A673 (cell line): ENCODE measurements at regions not wholly inside any gene's neighbourhood (a gene's known extent, or its start where the extent isn't known, plus 50 kb on each side); places are given as distances from the start of the nearest gene placed in this dataset.

Experiments
- EZH2 ChIP-seq: fragments of 200-600 bp; sonication (generic); IDR thresholded peaks from 2 replicates; pipeline ENCODE4 v1.6.1; 2017; ENCODE audit warnings: borderline replicate concordance, low read depth, mild to moderate bottlenecking, mixed read lengths, antibody characterized with exemption, low read length; ENCODE audit not compliant: poor library complexity, severe bottlenecking
- TF ChIP-seq, protein P1 (sequence below): fragments of 300-800, 200-600 bp; sonication (generic); conservative IDR thresholded peaks from 2 replicates; pipeline ENCODE4 v1.5.1; 2017; ENCODE audit warnings: low read depth, mild to moderate bottlenecking, antibody characterized with exemption, low read length, moderate library complexity, mixed read lengths

DNA sequence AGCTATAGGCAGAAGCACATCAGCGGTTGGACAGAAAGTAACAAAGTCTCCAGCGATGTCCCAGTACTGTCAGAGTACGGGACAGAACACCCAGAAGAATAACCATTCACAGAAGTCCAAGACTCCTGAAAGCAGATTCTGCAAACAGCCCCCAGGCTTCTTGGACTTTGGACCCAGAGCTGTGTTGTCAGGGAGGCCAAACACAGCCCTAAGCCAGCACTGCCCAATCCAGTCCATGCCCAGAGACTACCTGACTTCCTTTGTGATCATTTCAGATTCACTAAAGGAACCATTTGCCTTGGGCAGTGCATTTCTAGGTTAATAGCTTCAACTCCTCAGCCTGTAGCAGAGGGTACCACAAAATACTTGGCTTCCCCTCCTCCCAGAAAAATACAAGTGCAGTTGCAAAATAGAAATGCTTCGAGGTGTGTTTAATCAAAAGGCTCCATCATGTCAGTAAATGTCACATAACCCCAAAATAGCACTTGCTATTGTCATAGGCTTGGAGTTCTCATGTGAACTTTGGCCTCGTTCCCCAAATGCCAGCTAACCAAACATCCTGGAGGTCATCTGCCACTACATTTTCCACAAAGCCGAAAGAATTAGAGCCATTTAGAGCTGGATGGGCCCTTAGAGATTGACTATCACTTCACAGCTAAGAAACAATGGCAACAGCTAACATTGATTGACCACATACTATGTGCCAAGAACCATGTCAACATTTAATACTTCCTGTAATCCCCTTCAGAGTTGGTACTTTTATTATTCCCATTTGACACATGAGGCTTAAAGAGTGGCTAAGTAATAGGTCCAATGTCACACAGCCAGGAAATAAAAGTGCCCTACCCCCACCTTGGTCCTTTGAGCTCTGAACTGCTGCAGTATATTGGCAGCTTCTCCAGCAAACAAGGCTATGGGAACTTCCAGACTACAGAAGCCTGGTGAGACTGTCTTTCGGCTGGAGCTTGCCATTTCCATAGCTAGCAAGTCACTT, 329.9 kb downstream of the FOXO1 start:
- TF ChIP-seq, protein P1, sequence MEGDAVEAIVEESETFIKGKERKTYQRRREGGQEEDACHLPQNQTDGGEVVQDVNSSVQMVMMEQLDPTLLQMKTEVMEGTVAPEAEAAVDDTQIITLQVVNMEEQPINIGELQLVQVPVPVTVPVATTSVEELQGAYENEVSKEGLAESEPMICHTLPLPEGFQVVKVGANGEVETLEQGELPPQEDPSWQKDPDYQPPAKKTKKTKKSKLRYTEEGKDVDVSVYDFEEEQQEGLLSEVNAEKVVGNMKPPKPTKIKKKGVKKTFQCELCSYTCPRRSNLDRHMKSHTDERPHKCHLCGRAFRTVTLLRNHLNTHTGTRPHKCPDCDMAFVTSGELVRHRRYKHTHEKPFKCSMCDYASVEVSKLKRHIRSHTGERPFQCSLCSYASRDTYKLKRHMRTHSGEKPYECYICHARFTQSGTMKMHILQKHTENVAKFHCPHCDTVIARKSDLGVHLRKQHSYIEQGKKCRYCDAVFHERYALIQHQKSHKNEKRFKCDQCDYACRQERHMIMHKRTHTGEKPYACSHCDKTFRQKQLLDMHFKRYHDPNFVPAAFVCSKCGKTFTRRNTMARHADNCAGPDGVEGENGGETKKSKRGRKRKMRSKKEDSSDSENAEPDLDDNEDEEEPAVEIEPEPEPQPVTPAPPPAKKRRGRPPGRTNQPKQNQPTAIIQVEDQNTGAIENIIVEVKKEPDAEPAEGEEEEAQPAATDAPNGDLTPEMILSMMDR: no peak
- TF ChIP-seq EZH2: no peak
